Natural killer cell treated with Interleukin-12 subunit alpha and Interleukin-12 subunit beta and Interleukin-15 and Interleukin-18, amount 100 ng/mL, for 72 hours (primary cell): ENCODE measurements at regions not wholly inside any gene's neighbourhood (a gene's known extent, or its start where the extent isn't known, plus 50 kb on each side); places are given as distances from the start of the nearest gene placed in this dataset.

Experiments
- ATAC-seq, 2 donors: fragments of 150-1000 bp; cut with Tn5 transposase in 1 of 2; sonication (Bioruptor Pico), chemical (Tn5 transposase) in 1 of 2; 2 replicates each; pipeline ENCODE4 v1.10.0; 2021
- DNase-seq: peaks from one replicate; pipeline ENCODE4 v3.0.0; 2022; ENCODE audit warnings: low spot score
- H3K27ac Mint-ChIP-seq, 2 donors: 1 replicate in 1 of 2; 2 replicates in 1 of 2; pipeline ENCODE4 v1.8.0; 2022; ENCODE audit warnings: mixed read lengths in 2 of 2, mild to moderate bottlenecking in 1 of 2, moderate library complexity in 1 of 2
- H3K27me3 Mint-ChIP-seq, 2 donors: 1 replicate in 1 of 2; 2 replicates in 1 of 2; pipeline ENCODE4 v1.8.0; 2022; ENCODE audit warnings: mixed read lengths in 2 of 2
- H3K36me3 Mint-ChIP-seq: one replicate; pipeline ENCODE4 v1.8.0; 2022; ENCODE audit warnings: mixed read lengths
- H3K4me1 Mint-ChIP-seq, 2 donors: 1 replicate in 1 of 2; 2 replicates in 1 of 2; pipeline ENCODE4 v1.8.0; 2022; ENCODE audit warnings: low read depth in 2 of 2, mixed read lengths in 2 of 2, mild to moderate bottlenecking in 1 of 2
- H3K4me3 Mint-ChIP-seq: one replicate; pipeline ENCODE4 v1.8.0; 2022; ENCODE audit warnings: mixed read lengths
- H3K9me3 Mint-ChIP-seq: 2 replicates; pipeline ENCODE4 v1.8.0; 2022; ENCODE audit warnings: mixed read lengths

DNA sequence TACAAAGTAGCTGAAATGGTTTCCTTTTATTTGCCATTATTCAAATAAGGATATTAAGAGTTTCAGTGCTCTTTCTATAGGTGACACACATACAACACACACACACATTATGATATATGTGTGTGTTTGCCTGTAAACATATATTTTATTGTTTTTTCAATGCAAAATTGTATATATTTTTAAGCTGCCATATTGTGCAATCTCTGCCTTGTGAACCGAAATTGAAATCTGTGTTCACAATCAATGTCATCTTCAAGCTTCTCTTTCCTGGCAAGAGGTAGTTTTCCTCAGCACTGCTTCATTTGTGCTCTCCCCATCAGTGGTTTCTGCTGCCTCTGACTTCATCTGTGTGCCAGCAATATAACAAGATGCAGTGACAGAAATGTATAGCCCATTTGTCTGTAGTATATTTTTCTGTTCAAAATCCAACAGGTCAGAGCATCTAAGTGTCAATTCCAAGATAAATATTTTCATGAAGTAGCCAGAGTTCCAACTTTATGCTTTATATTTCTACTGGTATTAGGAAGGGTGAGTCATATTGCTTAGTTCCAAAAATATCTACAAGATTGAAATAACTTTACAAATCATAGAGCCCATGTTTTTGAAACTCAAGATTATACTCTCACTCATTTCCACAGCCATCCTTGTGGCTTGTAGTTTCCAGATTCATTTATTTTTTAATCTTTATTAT, 1704.8 kb upstream of the CDH9 start:
- DNase-seq (no peak), ATAC-seq (no peak)
- Mint-ChIP-seq H3K27me3 (no peaks in the 10 kb centered on the region), H3K4me1 (no peaks in the 10 kb centered on the region), H3K36me3 (peaks cover 6% of the 10 kb centered on the region), H3K9me3 (peaks cover 10% of the 10 kb centered on the region), H3K4me3 (no peak overlapping the region), H3K27ac (no peak overlapping the region)

DNA sequence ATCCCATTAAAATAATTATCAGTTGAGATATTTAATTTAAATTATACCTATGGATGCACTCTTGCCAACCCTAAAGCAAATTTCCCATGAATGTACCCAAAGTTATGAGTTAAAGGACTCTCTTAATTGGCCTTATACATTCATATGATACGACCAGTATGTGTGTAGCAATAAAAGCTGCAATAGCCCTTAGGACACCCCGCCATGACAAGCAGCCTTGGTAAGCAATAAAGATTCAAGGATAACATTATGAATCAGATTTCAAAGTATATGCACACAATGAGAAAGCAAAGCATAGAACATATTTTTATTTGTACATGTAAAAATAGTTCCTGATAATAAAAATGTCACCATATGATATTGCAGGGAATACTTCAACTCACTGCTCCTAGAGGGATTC, 1699.3 kb upstream of the CDH9 start:
- H3K4me3 Mint-ChIP-seq, result no peak overlapping the region
- peaks cover 10% of the 10 kb centered on the region for H3K36me3 Mint-ChIP-seq
- H3K27ac Mint-ChIP-seq, result no peak overlapping the region
- no peaks in the 10 kb centered on the region for H3K27me3 Mint-ChIP-seq
- H3K4me1 Mint-ChIP-seq, result no peaks in the 10 kb centered on the region
- DNase-seq, result no peak
- ATAC-seq, result no peak
- H3K9me3 Mint-ChIP-seq, result peaks cover 15% of the 10 kb centered on the region

DNA sequence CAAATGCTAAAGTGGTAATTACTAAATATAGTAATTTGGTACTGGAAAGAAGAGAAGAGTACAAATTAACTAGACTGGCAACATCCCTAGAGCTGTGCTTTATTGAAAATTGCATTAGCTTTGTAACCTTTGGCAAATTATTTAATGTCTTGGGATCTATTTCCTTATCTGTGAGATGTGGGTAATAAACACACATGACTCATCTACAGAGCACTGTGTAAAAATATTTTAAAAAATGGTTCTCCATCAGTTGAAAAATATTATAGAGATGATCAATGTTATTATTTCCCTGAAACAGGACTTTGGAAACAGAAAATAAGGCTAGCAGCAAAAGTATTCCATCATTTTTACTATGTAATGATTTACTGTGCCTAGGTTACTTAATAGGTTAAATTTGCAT, 1698.8 kb upstream of the CDH9 start:
- H3K36me3 Mint-ChIP-seq, result peaks cover 10% of the 10 kb centered on the region
- H3K4me1 Mint-ChIP-seq, result no peaks in the 10 kb centered on the region
- H3K27ac Mint-ChIP-seq, result no peak overlapping the region
- DNase-seq, result no peak
- no peak overlapping the region for H3K4me3 Mint-ChIP-seq
- peaks cover 15% of the 10 kb centered on the region for H3K9me3 Mint-ChIP-seq
- ATAC-seq, result no peak
- H3K27me3 Mint-ChIP-seq, result no peaks in the 10 kb centered on the region

GRCh38 chr5:28734396-28734795, 1696.0 kb upstream of the CDH9 start:
- H3K27me3 Mint-ChIP-seq, result no peaks in the 10 kb centered on the region
- ATAC-seq (no peak), DNase-seq (no peak)
- H3K4me3 Mint-ChIP-seq, result no peak overlapping the region
- H3K4me1 Mint-ChIP-seq, result no peaks in the 10 kb centered on the region
- H3K9me3 Mint-ChIP-seq, result peaks cover 12% of the 10 kb centered on the region
- peaks cover 6% of the 10 kb centered on the region for H3K36me3 Mint-ChIP-seq
- no peak overlapping the region for H3K27ac Mint-ChIP-seq

DNA sequence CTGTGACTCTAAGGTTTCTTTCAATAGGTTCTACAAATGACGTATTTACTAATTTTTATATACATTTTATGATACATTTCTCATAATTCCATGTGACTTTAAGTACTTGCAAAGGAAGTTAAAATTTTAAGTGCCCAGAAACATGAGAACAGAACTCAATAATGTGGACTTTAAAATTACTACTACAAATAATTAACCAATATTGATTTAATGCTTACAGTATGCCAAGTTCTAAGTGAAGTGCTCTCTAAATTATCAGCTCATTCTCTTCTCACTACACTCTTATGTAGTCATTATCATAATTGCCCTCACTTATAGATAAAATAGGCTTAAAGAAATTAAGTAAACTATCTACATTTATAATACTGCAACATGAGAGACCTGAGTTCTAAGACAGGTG, 1690.7 kb upstream of the CDH9 start:
- no peaks in the 10 kb centered on the region for H3K4me1 Mint-ChIP-seq
- DNase-seq, result no peak

DNA sequence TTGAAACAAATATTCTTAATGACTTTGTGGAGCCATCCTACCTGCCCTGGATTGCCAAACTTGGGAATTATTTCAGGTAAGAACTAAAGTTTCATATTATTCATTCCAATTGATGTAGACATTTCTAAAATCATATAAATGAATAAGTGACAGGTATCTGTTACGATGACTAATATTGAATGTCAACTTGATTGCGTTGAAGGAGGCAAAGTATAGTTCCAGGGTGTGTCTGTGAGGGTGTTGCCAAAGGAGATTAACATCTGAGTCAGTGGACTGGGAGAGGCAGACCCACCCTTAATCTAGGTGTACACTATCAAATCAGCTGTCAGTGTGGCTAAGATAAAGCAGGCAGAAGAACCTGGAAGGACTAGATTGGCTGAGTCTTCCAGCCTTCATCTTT, 1688.4 kb upstream of the CDH9 start:
- DNase-seq, result no peak
- Mint-ChIP-seq H3K4me1 (no peaks in the 10 kb centered on the region), H3K9me3 (peaks cover 23% of the 10 kb centered on the region), H3K36me3 (no peaks in the 10 kb centered on the region), H3K4me3 (no peak overlapping the region), H3K27ac (no peak overlapping the region), H3K27me3 (no peaks in the 10 kb centered on the region)
- ATAC-seq, result no peak

More for the DNA sequence above, 1690.7 kb upstream of the CDH9 start:
- Mint-ChIP-seq H3K27ac (no peak overlapping the region), H3K27me3 (no peaks in the 10 kb centered on the region), H3K9me3 (peaks cover 16% of the 10 kb centered on the region), H3K36me3 (no peaks in the 10 kb centered on the region), H3K4me3 (no peak overlapping the region)
- no peak for ATAC-seq

- Mint-ChIP-seq H3K4me3 (no peak overlapping the region), H3K9me3 (peaks cover 23% of the 10 kb centered on the region), H3K27me3 (no peaks in the 10 kb centered on the region), H3K27ac (no peak overlapping the region), H3K4me1 (no peaks in the 10 kb centered on the region), H3K36me3 (no peaks in the 10 kb centered on the region)
- DNase-seq, result no peak
- no peak for ATAC-seq
Measured at GRCh38 chr5:28725001-28725400, 1686.6 kb upstream of the CDH9 start.

DNA sequence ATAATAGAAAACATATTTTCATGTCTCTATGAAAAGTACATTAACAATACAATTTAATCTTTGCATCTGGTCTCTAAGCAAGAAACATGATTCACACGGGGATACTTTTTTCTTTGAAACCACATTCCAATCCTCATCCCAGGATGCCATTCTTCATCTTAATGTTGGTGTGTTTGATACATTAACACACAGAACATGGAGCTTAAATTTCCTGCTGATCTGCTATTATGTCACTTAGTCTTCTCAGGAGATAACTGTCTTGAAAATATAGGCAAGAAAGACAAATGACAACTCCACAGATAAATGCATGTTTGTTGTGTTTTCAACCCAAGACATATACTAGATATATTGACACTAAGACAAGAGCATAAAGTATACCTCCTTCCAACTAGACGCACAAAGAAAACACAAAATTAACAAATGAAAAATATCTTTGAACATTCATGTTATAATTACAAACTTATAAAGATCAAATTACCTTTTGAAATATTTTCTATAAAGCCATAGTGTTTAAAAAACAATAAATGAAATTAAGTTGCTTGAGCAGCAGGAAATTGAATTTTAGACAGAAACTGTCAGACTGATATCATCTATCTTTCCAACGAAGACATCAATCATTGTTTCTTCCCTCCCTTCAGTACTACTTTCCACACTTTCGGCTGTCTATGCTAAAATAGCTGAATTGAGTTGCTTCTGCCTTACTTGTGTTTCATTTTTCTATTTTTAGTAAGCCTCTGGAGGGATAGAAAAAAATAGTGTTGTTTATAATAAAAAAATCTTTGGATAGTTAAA, 1676.7 kb upstream of the CDH9 start:
- peaks cover 12% of the 10 kb centered on the region for H3K9me3 Mint-ChIP-seq
- no peaks in the 10 kb centered on the region for H3K27me3 Mint-ChIP-seq
- H3K36me3 Mint-ChIP-seq, result no peaks in the 10 kb centered on the region
- H3K4me1 Mint-ChIP-seq, result no peaks in the 10 kb centered on the region
- ATAC-seq (no peak), DNase-seq (no peak)
- no peak overlapping the region for H3K4me3 Mint-ChIP-seq
- no peak overlapping the region for H3K27ac Mint-ChIP-seq

DNA sequence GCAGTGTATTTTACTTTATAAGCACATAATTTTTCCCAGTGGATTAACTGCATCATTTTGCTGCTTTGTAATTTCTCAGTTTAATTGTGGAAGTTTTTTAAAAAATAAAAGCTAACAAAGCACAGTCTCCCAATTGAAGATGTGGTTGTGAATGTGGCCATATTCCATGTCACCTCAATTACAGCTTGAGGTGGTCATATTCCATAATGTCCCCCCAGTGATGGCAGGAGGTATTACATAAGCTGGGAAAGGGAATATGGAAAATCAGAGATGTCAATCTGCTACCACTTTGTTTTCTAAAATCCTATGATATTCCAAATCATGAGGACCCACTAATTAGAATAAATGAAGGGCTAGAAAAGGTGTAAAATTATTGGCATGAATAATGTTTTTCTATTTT, 1672.0 kb upstream of the CDH9 start:
- Mint-ChIP-seq H3K4me1 (no peaks in the 10 kb centered on the region), H3K36me3 (peaks cover 4% of the 10 kb centered on the region), H3K27ac (no peak overlapping the region), H3K27me3 (no peaks in the 10 kb centered on the region), H3K9me3 (peaks cover 20% of the 10 kb centered on the region), H3K4me3 (no peak overlapping the region)
- DNase-seq (no peak), ATAC-seq (no peak)

DNA sequence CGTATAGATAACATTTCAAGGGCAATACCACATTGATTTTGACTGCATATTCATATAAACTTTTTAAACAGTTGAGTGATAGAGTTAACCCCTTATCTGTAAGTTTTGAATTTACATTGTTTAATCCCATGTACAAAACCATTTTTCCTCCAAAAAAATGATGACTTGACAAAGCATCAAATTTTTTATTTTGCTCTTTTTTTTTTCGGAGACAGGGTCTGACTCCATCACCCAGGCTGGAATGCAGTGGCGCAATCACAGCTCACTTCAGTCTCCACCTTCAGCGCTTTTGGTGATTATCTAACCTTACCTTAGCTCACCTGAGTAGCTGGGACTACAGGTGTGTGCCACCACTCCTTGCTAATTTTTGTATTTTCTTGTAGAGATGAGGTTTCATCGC, 1670.1 kb upstream of the CDH9 start:
- DNase-seq (no peak), ATAC-seq (no peak)
- Mint-ChIP-seq H3K9me3 (peaks cover 16% of the 10 kb centered on the region), H3K36me3 (peaks cover 4% of the 10 kb centered on the region), H3K4me1 (no peaks in the 10 kb centered on the region), H3K27me3 (no peaks in the 10 kb centered on the region), H3K27ac (no peak overlapping the region), H3K4me3 (no peak overlapping the region)

DNA sequence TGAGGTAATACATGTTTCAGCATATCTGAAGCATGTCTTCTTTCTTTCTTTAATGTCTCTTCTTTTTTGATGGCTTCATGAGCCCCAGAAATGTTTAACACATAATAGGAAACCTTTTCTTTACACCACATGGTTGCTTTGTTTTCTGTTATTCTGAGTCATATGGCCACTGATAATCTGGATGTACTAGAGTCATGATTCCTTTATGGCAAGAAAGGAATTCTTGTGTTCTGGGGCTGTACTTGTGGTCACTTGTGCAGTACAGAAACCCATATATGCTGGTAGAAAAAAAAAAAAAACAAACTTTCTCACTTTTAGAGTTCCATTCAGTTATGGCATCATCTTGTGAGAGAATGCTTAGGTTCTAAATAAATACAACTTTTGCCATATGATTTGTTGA, 1669.3 kb upstream of the CDH9 start:
- Mint-ChIP-seq H3K9me3 (peaks cover 12% of the 10 kb centered on the region), H3K4me1 (no peaks in the 10 kb centered on the region), H3K4me3 (no peak overlapping the region), H3K36me3 (peaks cover 4% of the 10 kb centered on the region), H3K27me3 (no peaks in the 10 kb centered on the region), H3K27ac (no peak overlapping the region)
- no peak for DNase-seq
- ATAC-seq, result no peak

- Mint-ChIP-seq H3K4me3 (no peak overlapping the region), H3K27ac (no peak overlapping the region), H3K27me3 (no peaks in the 10 kb centered on the region), H3K36me3 (peaks cover 9% of the 10 kb centered on the region), H3K4me1 (no peaks in the 10 kb centered on the region), H3K9me3 (peaks cover 16% of the 10 kb centered on the region)
- DNase-seq, result no peak
- ATAC-seq, result no peak
Measured at GRCh38 chr5:28703651-28704260, 1665.4 kb upstream of the CDH9 start.

DNA sequence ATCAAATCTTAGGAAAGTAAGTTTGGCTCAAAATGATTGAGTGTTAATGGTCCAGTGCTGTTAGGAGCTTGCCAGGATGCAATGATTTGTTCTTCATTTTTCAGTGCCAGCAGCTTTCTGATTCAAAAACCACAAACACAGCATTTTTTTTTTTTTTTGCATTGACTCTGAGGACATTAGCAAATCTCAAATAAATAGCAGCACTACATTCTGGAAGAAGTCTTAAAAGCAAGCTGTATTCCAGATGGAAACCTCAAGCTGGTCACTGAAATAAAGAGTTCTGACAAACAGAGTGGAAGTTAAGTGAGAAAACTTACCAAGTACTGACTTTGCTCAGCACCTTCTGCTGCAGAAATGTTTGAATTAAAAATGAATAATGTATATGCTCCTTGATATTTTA, 1653.1 kb upstream of the CDH9 start:
- peaks cover 5% of the 10 kb centered on the region for H3K9me3 Mint-ChIP-seq
- no peak overlapping the region for H3K27ac Mint-ChIP-seq
- H3K27me3 Mint-ChIP-seq, result no peaks in the 10 kb centered on the region
- H3K4me1 Mint-ChIP-seq, result no peaks in the 10 kb centered on the region
- ATAC-seq, result no peak
- DNase-seq, result no peak
- H3K4me3 Mint-ChIP-seq, result no peak overlapping the region
- no peaks in the 10 kb centered on the region for H3K36me3 Mint-ChIP-seq

DNA sequence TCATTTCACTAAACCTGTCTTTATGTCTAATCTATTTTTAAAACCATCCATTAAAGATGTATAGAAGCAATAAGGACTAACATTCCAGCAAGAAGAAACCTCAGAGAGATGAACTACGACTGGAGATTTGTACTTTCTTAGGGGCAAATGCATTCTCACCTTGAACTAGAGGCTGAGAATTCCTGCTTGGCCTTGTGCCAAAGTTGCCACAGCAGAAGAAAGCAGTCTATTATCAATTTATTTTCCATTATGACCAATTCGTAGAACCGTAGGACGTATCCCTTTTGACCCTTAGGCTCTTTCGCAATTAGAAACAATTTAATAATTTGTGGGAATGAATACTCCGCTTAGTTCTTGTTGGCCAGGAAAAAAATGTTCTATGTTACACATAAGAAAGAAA, 1647.4 kb upstream of the CDH9 start:
- Mint-ChIP-seq H3K4me1 (no peaks in the 10 kb centered on the region), H3K27ac (no peak overlapping the region), H3K36me3 (peaks cover 5% of the 10 kb centered on the region), H3K27me3 (no peaks in the 10 kb centered on the region), H3K4me3 (no peak overlapping the region), H3K9me3 (peaks cover 4% of the 10 kb centered on the region)
- ATAC-seq (no peak), DNase-seq (no peak)
